Right lobe of liver (tissue), 6 donors: ENCODE measurements at regions not wholly inside any gene's neighbourhood (a gene's known extent, or its start where the extent isn't known, plus 50 kb on each side); places are given as distances from the start of the nearest gene placed in this dataset.

Experiments
- ATAC-seq, 4 donors: fragments of 200-7000 bp; cut with Tn5 transposase; one replicate each; pipeline ENCODE4 v1.9.1; 2020; ENCODE audit warnings: mild to moderate bottlenecking in 4 of 4, moderate library complexity in 4 of 4
- DNase-seq, 3 donors: peaks; one replicate each; pipeline ENCODE4 v3.0.0-alpha.2; 2020
- H3K27ac ChIP-seq, 3 donors: fragments of 200-600 bp; one replicate each; pipeline ENCODE4 v1.8.0; 2022
- H3K27me3 ChIP-seq, 2 donors: fragments of 200-600 bp; one replicate each; pipeline ENCODE4 v1.8.0; 2022
- H3K36me3 ChIP-seq, 4 donors: fragments of 200-600 bp; sonication (generic) in 1 of 4; one replicate each; pipeline versions ENCODE4 v1.5.1 to v1.8.0; 2017 to 2022; ENCODE audit warnings: control low read depth in 1 of 4
- H3K4me1 ChIP-seq, 4 donors: fragments of 200-600 bp; sonication (generic) in 1 of 4; one replicate each; pipeline versions ENCODE4 v1.5.1 to v1.8.0; 2017 to 2022; ENCODE audit warnings: control low read depth in 1 of 4
- H3K4me3 ChIP-seq, 3 donors: fragments of 200-600 bp; one replicate each; pipeline ENCODE4 v1.8.0; 2022
- H3K9me3 ChIP-seq, 4 donors: fragments of 200-600 bp; sonication (generic) in 1 of 4; one replicate each; pipeline versions ENCODE4 v1.5.1 to v1.8.0; 2017 to 2022; ENCODE audit warnings: control low read depth in 1 of 4
- CTCF ChIP-seq, 4 donors: fragments of 200-600 bp in 3 of 4; fragments of 450-650 bp in 1 of 4; IDR thresholded peaks; one replicate each; pipeline versions ENCODE4 v1.5.1 to v1.8.0; 2016 to 2022; ENCODE audit warnings: antibody characterized with exemption in 4 of 4, mild to moderate bottlenecking in 2 of 4
- POLR2A ChIP-seq: fragments of 450-650 bp; IDR thresholded peaks from one replicate; pipeline ENCODE4 v1.6.1; 2017; ENCODE audit warnings: antibody characterized with exemption, mild to moderate bottlenecking
- WGBS: methylation state at CpG from one replicate; pipeline ENCODE4 v1.1.6; 2018; ENCODE audit warnings: low coverage, low lambda C conversion rate; ENCODE audit not compliant: insufficient coverage; ENCODE audit errors: missing lambda C conversion rate; 5-methylcytosine and 5-hydroxymethylcytosine counted together
- intact Hi-C, 2 donors: fragments of 100-400 bp; cut with DNase I; formaldehyde crosslinking; loops; one replicate each; pipeline versions ENCODE4 v1.11.2 to v1.14.1; 2022
- donor health status: DM: no; HTN: yes; CAD: no.
- donor health status: DM: no; HTN: no; CAD: no.
- donor health status: DM: no; HTN: no; CAD: no.
- donor health status: DM: no; HTN: yes; CAD: no.
- donor health status: DM: no; HTN: yes; CAD: no.

DNA sequence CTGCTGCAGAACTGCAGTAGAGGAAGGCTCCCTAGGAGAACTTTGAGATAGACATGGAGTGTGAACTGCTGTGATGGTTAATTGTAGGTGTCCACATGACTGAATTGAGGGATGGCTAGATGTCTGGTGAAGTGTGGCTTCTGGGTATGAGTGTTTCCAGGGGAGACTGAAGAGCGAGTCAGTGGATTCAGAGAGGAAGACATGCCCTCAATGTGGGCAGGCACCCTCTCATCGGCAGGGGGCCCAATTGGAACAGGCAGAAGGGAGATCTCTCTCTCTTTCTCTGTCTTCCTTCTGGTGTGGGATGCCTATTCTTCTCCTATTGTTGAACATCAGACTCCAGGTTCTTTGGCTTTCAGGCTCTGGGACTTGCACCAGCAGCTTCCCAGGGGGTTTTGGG is 304.7 kb upstream of the GATB start:
- H3K4me3 ChIP-seq, result no peak overlapping the region
- no CpG with 5 or more reads among the region's 2 CpGs for WGBS
- TF ChIP-seq CTCF (IDR thresholded peaks at IDR 0.05) (no peak), POLR2A (no peak)
- H3K27ac ChIP-seq, result no peak overlapping the region
- ATAC-seq (no peak), DNase-seq (no peak)
- no peaks in the 10 kb centered on the region for H3K4me1 ChIP-seq
- no peaks in the 10 kb centered on the region for H3K9me3 ChIP-seq
- no peaks in the 10 kb centered on the region for H3K36me3 ChIP-seq
- intact Hi-C loops, result no loop called here
- no peaks in the 10 kb centered on the region for H3K27me3 ChIP-seq

- intact Hi-C loops, result no loop called here
Measured at GRCh38 chr4:152064753-152065152, 303.9 kb upstream of the GATB start.

GRCh38 chr4:152064282-152064681 is 303.5 kb upstream of the GATB start:
- Histone ChIP-seq H3K4me1 (no peaks in the 10 kb centered on the region), H3K9me3 (no peaks in the 10 kb centered on the region), H3K36me3 (no peaks in the 10 kb centered on the region), H3K4me3 (no peak overlapping the region), H3K27me3 (no peaks in the 10 kb centered on the region), H3K27ac (no peak overlapping the region)
- ATAC-seq (no peak), DNase-seq (no peak)
- intact Hi-C loops, result no loop called here
- WGBS, result 74% methylated on average over 2 of the region's 2 CpGs
- TF ChIP-seq POLR2A (no peak), CTCF (IDR thresholded peaks at IDR 0.05) (no peak)

More at GRCh38 chr4:152064753-152065152, 303.9 kb upstream of the GATB start:
- Histone ChIP-seq H3K27ac (no peak overlapping the region), H3K27me3 (no peaks in the 10 kb centered on the region), H3K4me1 (no peaks in the 10 kb centered on the region), H3K36me3 (no peaks in the 10 kb centered on the region), H3K9me3 (no peaks in the 10 kb centered on the region), H3K4me3 (no peak overlapping the region)
- ATAC-seq (no peak), DNase-seq (no peak)
- WGBS, result 93% methylated on average over 1 of the region's 1 CpG
- no peak for TF ChIP-seq POLR2A

DNA sequence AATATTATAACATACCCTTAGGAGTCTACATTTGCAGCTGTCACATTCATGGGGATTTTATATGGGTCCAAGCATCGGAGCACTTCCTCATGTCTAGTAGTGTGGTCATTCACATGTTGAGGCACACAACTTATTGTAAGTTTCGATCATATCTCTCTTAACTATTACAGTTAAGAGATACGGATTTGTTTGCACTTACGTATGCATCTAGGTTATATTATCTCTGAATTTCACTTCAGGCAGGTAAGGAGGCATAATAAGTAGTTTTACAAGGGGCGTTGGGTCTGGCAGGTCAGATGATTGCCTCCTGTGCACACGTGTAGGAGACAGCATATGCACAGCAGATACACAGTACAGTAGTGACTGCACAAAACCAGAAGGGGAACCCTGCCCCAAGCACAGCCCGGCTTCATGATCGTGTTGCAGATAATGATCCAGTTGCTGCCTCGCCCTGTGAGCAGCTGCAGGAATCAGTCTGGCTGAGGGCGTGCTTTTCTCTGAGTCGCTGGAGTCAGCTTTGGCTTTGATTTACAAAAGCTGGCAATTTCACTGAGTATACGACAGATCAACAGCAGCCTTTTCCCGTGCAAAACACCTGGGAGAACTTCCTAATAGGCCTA is 302.9 kb upstream of the GATB start:
- 48% methylated on average over 12 of the region's 13 CpGs for WGBS
- Histone ChIP-seq H3K9me3 (no peaks in the 10 kb centered on the region), H3K36me3 (no peaks in the 10 kb centered on the region), H3K4me3 (no peak overlapping the region), H3K4me1 (no peaks in the 10 kb centered on the region), H3K27ac (no peak overlapping the region), H3K27me3 (no peaks in the 10 kb centered on the region)
- intact Hi-C loops, result no loop called here
- TF ChIP-seq CTCF (IDR thresholded peaks at IDR 0.05), result no peak
- TF ChIP-seq POLR2A, result no peak
- ATAC-seq (no peak), DNase-seq (no peak)

GRCh38 chr4:152062936-152063620 is 302.3 kb upstream of the GATB start:
- Histone ChIP-seq H3K9me3 (no peaks in the 10 kb centered on the region), H3K27ac (no peak overlapping the region), H3K4me3 (no peak overlapping the region), H3K36me3 (no peaks in the 10 kb centered on the region), H3K27me3 (no peaks in the 10 kb centered on the region), H3K4me1 (no peaks in the 10 kb centered on the region)
- TF ChIP-seq CTCF (IDR thresholded peaks at IDR 0.05), result no peak
- TF ChIP-seq POLR2A, result no peak
- DNase-seq, result no peak
- ATAC-seq, result no peak
- 23% methylated on average over 2 of the region's 2 CpGs for WGBS
- intact Hi-C loops, result no loop called here
